Spleen (tissue), 7 donors: ENCODE measurements at regions not wholly inside any gene's neighbourhood (a gene's known extent, or its start where the extent isn't known, plus 50 kb on each side); places are given as distances from the start of the nearest gene placed in this dataset.

ENCODE experiments used
- CTCF ChIP-seq, 11 experiments: fragments of 200-600 bp in 7 of 11; fragments of 450-650 bp in 4 of 11; sonication (generic) in 4 of 11; IDR thresholded peaks in 8 of 11; conservative IDR thresholded peaks in 3 of 11; 1 replicate in 7 of 11; 2 replicates in 4 of 11; pipeline versions ENCODE4 v1.4.0 to v1.8.0; 2016 to 2021; ENCODE audit warnings: antibody characterized with exemption in 11 of 11, inconsistent platforms in 4 of 11, mild to moderate bottlenecking in 1 of 11
- POLR2A ChIP-seq, 3 donors: fragments of 450-650 bp; IDR thresholded peaks; one replicate each; pipeline ENCODE4 v1.5.1; 2017; ENCODE audit warnings: antibody characterized with exemption in 3 of 3, mild to moderate bottlenecking in 1 of 3
- POLR2AphosphoS5 ChIP-seq, 3 donors: sonication (generic); formaldehyde crosslinking; IDR thresholded peaks; one replicate each; pipeline ENCODE4 v1.5.1; 2017; ENCODE audit warnings: antibody characterized with exemption in 3 of 3
- donor health status: DM: no; HTN: no; CAD: no; lungs with moderate emphysema.
- donor health status: DM: no; HTN: no; CAD: no.
- donor health status: DM: no; HTN: no; CAD: no.

GRCh38 chr15:31843426-31844055, 186.8 kb upstream of the CHRNA7 start:
- TF ChIP-seq POLR2A (IDR thresholded peaks at IDR 0.05) (no peak), CTCF (IDR thresholded peaks at IDR 0.05 in 8 of 11, conservative IDR thresholded peaks at IDR 0.05 in 3 of 11) (no peak), POLR2AphosphoS5 (IDR thresholded peaks at IDR 0.05) (no peak)
